A673 (cell line): ENCODE measurements at regions not wholly inside any gene's neighbourhood (a gene's known extent, or its start where the extent isn't known, plus 50 kb on each side); places are given as distances from the start of the nearest gene placed in this dataset.

Experiments used
- CTCF ChIP-seq: fragments of 300-800, 200-600 bp; sonication (generic); conservative IDR thresholded peaks from 2 replicates; pipeline ENCODE4 v1.5.1; 2017; ENCODE audit warnings: low read depth, mild to moderate bottlenecking, antibody characterized with exemption, low read length, moderate library complexity, mixed read lengths
- EZH2 ChIP-seq: fragments of 200-600 bp; sonication (generic); IDR thresholded peaks from 2 replicates; pipeline ENCODE4 v1.6.1; 2017; ENCODE audit warnings: borderline replicate concordance, low read depth, mild to moderate bottlenecking, mixed read lengths, antibody characterized with exemption, low read length; ENCODE audit not compliant: poor library complexity, severe bottlenecking

- TF ChIP-seq EZH2 (no peak), CTCF (no peak)
These were observed 112.2 kb downstream of the DCLK3 start for GRCh38 chr3:36652104-36652503.
